ENCODE measurements at regions not wholly inside any gene's neighbourhood (a gene's known extent, or its start where the extent isn't known, plus 50 kb on each side); places are given as distances from the start of the nearest gene placed in this dataset.

- no peak for TF ChIP-seq EZH2 (optimal IDR thresholded peaks at IDR 0.05; ENCODE audit: low read depth, low read length)
- TF ChIP-seq, protein P1, sequence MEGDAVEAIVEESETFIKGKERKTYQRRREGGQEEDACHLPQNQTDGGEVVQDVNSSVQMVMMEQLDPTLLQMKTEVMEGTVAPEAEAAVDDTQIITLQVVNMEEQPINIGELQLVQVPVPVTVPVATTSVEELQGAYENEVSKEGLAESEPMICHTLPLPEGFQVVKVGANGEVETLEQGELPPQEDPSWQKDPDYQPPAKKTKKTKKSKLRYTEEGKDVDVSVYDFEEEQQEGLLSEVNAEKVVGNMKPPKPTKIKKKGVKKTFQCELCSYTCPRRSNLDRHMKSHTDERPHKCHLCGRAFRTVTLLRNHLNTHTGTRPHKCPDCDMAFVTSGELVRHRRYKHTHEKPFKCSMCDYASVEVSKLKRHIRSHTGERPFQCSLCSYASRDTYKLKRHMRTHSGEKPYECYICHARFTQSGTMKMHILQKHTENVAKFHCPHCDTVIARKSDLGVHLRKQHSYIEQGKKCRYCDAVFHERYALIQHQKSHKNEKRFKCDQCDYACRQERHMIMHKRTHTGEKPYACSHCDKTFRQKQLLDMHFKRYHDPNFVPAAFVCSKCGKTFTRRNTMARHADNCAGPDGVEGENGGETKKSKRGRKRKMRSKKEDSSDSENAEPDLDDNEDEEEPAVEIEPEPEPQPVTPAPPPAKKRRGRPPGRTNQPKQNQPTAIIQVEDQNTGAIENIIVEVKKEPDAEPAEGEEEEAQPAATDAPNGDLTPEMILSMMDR (IDR thresholded peaks at IDR 0.05; ENCODE audit: low read length): no peak
- no peak for TF ChIP-seq EZH2phosphoT487 (IDR thresholded peaks at IDR 0.05; ENCODE audit: low read length)
Observed at GRCh38 chr3:102091358-102091757, 242.0 kb downstream of the NFKBIZ start.

All from MM.1S (cell line).